ENCODE measurements at regions not wholly inside any gene's neighbourhood (a gene's known extent, or its start where the extent isn't known, plus 50 kb on each side); places are given as distances from the start of the nearest gene placed in this dataset.
A peak's percentile ranks its signal among the peaks of the same experiment; 100 is the strongest.
"Not testable (repeated sequence)": the region's sequence is repeated elsewhere in the genome, so short reads cannot be mapped to it uniquely, and the experiment has no call there.

GRCh38 chr3:66860771-66861170 lies 137.3 kb upstream of the KBTBD8 start:
- no peak for DNase-seq

DNA sequence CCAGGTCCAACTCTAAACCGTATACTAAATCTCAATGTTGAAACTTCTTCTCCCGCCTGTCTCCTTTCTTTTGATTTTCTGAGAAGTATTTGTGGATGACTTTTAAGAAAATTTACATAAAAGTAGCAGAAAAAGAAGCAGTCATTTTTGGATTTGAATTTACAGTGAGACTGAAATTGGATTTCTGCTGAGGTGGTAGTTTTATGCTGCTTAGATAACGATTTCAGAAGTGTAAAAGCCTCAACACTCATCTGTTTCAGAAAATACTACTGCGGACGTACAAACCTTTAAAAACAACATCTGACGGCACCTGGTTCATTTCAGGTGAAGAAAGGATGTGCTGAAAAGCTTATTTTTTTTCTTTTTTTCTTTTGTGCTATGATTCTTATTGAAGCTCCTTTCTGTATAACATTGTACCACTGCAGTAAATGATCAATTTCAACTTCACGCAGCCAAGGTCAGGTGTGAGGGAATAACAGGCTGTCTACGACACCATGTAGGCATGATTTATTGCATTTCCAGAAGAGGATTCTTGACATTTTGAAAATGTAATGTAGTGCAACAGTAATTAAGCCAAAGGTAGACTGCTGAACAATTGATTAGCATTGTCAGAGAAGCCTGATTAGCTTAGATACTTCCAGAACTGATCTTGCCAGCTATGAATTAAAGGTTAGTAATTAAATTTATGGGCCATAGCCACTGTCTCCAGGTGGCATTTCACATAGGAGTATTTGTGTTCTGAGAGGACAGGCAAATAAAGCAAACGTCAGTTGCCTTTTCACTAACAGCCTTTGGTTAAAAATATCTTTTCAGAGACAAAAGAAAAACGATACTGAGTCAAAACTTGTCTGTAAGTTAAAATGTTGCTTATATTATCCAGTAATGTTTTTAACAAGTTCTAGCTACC lies 134.6 kb upstream of the KBTBD8 start:
- no peak for DNase-seq

- DNase-seq, result no peak
Measured at GRCh38 chr3:66884659-66885058, 113.4 kb upstream of the KBTBD8 start.

DNA sequence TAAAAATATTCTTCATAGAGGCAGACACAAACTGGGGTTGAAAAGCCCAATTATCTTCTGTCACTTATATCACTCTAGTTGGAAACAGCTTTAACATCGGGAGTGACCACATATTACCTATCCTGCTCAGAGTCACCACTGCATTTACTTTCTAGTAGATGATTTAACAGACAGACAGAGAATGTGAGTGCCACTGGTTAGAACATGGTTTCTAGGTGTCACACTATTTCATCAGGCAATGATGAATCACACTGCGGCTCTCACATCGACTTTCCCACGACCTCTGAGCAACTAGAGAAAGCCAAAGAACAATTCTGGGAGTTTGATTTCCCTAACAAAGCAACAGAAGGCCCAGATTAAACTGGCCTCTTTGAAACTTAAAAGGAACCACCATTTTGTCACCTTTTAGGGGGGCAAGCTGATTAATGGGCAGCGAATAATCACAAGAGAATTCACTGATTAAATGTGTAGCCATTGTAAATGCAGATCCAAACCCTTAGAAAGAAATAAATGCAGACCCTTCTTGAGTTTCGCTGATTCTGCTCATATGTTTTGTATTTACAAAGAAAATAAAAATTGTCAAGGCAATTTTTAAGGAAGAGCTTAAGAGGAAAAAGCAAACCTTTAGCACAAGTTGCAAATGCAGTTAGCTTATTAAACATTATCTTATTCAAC lies 112.6 kb upstream of the KBTBD8 start:
- DNase-seq, result no peak

DNA sequence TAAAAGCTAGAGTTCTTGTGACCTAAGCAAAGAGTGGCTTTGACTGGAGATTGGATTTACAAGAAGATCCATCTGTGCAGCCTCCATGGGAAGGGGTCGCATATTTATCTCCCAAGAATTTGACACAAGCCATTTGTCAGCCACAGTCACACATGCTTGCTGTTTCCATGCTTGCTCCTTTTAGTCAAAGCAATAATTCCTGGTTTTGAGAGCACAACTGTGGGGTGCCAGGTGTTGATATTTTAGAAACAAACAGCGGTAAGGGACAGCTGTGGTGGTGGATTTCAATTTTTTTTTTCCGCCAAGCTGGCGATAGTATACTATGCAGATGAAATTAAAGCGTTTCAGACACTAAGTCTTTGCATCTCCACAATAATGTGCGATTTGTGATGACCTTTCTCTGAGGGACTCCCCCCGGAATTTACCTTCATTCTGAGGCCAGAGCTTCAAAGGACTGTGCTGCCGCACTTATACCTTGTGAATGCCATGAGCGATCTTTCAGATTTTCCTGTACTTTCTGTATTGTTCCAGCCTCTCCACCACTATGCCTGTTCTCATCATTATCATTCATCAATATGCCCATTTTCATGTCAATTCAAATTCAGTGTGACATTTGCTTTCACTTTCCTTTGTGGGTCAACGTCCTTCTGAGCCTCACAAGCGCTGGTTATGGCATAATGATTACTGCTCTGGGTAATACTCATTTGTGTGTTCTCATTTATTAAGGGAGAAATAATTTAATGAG lies 108.2 kb upstream of the KBTBD8 start:
- DNase-seq, result no peak

GRCh38 chr3:66898155-66898554 lies 100.0 kb upstream of the KBTBD8 start:
- no peak for DNase-seq

DNA sequence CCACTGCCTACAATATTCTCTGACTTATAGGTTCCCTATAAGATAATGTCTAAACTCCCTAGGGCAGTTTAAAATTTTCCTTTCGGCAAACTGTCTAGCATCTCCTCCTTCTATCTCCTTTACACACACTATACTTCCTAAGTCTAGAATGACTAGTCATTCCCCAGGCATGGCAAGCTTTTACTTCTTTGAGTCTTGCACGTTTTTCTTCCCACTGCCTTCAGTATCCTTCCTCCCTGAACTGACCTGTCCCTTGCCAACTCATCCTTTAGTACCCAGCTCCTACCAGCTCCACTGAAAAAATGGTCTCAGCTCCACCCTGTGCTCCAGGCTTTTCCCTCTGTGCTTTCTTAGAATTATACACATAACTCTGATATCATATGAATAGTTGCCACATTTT lies 93.8 kb upstream of the KBTBD8 start:
- no peak for DNase-seq

DNA sequence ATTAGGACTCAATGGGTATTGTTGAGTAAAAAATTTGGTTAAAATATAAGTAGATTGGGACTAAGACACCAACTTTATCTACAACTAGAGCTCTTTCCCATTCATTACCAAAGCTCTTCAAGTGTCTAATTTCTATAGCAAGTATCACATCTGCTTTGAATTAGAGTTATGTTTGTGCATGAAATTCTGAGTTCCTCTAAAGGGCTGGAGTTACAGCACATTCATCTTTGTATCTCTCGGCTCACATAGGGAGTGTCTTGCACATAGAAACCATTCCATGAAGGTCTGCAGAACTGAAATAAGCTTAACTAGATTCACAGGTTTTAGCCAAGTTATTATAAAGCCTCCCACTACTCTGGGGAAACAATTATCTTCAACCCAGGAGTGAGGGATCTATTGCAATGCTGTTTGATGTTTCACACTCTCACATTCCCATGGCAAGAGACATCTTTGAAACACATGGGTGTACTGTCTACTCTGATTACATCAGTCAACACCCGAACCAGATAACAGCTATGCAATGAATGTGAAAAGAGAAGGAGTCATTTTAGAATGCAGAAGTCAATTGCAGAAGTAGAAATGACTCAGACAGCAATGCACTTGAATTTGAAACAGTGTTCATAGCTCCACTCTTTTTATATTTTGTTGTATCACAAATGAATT lies 93.1 kb upstream of the KBTBD8 start:
- DNase-seq, result no peak

DNA sequence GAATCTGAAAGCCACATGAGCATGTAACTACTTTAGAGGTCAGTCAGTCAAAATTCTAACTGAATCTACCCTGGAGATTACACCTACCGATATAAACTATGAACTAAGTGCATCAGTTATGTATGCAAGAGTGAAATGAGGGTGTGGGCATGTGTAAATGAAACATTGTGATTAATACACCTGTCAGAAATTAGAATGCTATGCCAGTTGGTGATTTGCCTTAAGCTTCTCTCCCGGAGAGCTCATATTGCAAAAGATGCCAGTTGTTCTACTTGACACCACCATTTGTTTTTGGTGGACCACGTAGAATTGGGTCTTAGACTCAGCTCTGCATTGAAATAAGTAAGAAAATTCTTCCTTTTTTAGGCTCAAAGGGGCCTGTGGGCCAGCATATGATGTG lies 91.0 kb upstream of the KBTBD8 start:
- no peak for DNase-seq

DNA sequence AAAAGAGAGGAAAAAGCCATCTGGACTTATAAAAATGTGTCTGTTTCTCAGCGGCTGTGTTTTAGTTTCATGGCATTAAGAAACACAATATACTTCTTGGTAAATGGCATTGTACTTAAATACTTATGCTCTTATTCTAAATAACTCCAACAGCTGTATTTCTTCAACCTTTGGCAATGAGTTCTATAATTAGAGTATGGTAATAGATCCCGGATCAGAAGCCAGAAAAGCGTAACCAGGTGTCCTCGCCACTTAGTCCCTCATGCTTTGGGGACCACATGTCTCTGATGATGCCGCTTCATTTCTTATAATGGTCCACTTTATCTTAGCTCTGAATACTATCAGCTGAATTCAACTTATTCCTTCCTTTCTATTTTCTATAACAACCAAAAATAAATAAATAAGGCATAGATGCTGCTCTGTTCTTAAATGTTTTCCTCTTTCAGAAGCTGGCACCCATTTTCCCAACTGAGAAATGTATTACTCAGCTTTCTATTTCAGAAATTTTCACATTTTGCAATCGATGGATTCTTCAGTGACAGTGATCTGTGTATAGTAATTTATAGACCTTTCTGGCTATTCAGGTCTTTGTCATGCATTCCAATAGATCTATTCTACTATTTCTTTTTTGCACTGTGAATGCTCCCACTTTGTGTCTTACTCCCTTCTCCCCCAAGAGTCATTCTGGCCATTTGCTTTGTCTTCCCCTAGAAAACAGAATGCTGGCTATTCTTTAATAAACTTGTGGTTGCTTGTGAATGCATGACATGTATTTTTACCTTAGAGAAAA lies 87.6 kb upstream of the KBTBD8 start:
- DNase-seq, result no peak

GRCh38 chr3:66912306-66912705 lies 85.8 kb upstream of the KBTBD8 start:
- DNase-seq, result no peak

GRCh38 chr3:66922058-66922457 lies 76.0 kb upstream of the KBTBD8 start:
- DNase-seq, result no peak

GRCh38 chr3:66923969-66924368 lies 74.1 kb upstream of the KBTBD8 start:
- no peak for DNase-seq

- DNase-seq, result no peak
Measured at GRCh38 chr3:66928252-66928651, 69.9 kb upstream of the KBTBD8 start.

DNA sequence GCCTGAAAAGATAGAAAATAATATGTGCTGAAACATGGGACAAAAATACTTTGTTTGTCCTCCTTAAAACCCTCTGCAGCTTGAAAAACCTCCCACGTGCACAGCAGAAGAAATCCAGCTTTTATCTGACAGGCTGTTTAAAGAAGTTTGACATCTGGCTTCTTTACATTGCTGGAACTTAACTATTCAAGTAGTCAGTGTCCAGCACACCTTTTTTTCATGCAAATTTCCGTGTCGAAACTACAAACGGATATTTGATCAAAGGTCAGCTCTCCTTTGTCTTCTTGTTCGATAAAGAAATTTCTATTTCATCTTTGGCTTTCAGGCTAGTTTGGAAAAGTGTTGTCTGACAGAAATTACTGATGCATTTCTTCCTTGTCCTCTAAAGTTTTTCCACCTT lies 66.8 kb upstream of the KBTBD8 start:
- no peak for DNase-seq

GRCh38 chr3:66931699-66932098 lies 66.4 kb upstream of the KBTBD8 start:
- no peak for DNase-seq

DNA sequence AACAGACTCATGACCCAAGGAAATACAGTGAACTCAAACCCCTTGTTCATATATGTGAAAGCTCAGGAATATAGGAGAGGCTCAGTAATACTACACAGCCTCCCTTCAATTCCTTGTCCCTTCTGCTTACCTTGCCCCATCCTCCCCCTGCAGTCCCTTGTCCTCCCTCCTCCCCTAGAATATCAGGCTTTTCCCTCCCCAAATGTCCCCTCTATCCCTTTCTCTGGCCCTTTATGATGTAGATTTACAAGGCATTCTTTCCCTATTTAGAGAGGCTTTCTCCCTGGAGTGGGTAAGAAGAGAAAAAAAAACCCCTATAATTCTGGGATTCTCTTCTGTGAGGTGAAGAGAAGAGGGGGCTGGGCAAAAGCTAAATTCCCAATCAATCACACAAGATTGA lies 64.9 kb upstream of the KBTBD8 start:
- DNase-seq, result no peak

DNA sequence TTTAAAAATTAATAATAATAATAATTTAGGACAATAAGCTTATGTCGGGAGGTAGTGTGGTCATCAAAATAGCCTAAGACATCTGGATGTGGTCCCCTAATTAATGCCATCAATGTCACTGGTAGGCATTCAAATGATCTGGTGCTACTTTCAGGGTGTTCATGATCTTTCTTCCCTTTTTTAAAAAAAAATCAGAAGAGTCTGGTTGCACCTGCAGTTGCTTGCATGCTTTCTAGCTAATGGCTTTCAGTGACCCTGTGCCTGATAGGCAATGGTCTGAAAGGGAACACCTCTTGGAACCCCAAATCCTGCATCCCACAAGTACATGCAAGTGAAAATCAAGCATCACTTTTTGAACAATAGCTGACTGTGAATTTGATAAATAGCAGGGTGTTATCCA lies 64.1 kb upstream of the KBTBD8 start:
- DNase-seq, result no peak

DNA sequence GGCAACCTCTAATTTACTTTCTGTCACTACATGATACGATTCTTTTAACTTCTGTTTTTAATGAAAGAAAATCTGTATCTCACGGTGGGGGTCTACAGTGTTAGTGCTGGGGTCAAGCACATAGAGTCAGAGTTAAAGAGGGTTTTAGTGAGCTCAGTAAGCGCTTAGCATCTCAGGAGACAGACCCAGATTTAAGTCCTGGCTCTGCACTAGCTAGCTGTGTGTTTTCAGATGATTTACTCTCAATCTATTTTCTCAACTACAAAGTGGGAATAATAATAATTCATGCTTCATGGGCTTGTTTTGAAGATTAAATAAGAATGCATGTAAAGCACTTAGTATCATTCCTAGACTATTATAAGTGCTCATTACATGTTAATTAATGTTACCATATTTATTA lies 63.4 kb upstream of the KBTBD8 start:
- DNase-seq, result no peak

GRCh38 chr3:66937041-66937440 lies 61.1 kb upstream of the KBTBD8 start:
- DNase-seq, result not testable (repeated sequence)

- DNase-seq, result peak; percentile 39
Measured at GRCh38 chr3:66938338-66938963, 59.7 kb upstream of the KBTBD8 start.

DNA sequence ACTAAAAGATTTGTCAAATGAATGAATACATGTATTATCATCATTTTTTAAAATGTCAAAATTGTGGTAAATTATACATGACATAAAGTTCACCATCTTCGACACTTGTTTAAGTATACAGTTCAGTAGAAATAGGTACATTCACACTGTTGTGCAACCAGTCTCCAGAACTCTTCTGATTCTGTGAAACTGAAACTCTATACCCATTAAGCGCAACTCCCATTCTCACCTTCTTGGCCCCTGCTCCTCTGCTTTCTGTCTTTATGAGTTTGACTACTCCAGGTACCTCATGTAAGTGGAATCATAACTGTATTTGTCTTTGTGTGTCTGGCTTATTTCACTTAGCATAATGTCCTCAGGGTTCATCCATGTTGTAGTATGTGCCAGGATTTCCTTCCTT lies 50.1 kb upstream of the KBTBD8 start:
- no peak for DNase-seq

All from left hindlimb (tissue), 1 donor.